CD4-positive, alpha-beta T cell (primary cell): ENCODE measurements at regions not wholly inside any gene's neighbourhood (a gene's known extent, or its start where the extent isn't known, plus 50 kb on each side); places are given as distances from the start of the nearest gene placed in this dataset.

Experiments used
- ATAC-seq: fragments of 200-7000 bp; cut with Tn5 transposase; one replicate; pipeline ENCODE4 v1.10.0; 2022; ENCODE audit warnings: mild to moderate bottlenecking; ENCODE audit not compliant: poor library complexity
- CTCF ChIA-PET: fragments of 350-600 bp; sonication (Branson Sonifier 250); formaldehyde crosslinking; loops from one replicate; lab custom pipeline; 2021; ENCODE audit warnings: antibody characterized with exemption, inconsistent platforms; lab: Charles Lee
- POLR2A ChIA-PET: fragments of 350-600 bp; sonication (Branson Sonifier 250); formaldehyde crosslinking; loops from one replicate; lab custom pipeline; 2021; ENCODE audit warnings: antibody characterized with exemption, inconsistent platforms; lab: Charles Lee
- DNase-seq, 14 experiments: peaks; one replicate each; pipeline ENCODE4 v3.0.0-alpha.2; 2013 to 2020; ENCODE audit warnings: mixed read lengths in 2 of 14
- H3K27ac ChIP-seq, 2 donors: one replicate each; pipeline versions ENCODE4 v1.5.1 to v1.7.0; 2013; ENCODE audit warnings: low read length in 2 of 2, low read depth in 1 of 2, mild to moderate bottlenecking in 1 of 2
- H3K27me3 ChIP-seq, 2 experiments: 1 replicate in 1 of 2; 2 replicates in 1 of 2; pipeline versions ENCODE4 v1.6.1 to v1.7.0; 2013; ENCODE audit warnings: low read length in 2 of 2, control low read depth in 1 of 2, mild to moderate bottlenecking in 1 of 2, moderate library complexity in 1 of 2; ENCODE audit not compliant: insufficient read depth in 2 of 2, control insufficient read depth in 1 of 2
- H3K36me3 ChIP-seq: one replicate; pipeline ENCODE4 v1.6.1; 2013; ENCODE audit warnings: low read length, control low read depth; ENCODE audit not compliant: insufficient read depth
- H3K4me1 ChIP-seq: one replicate; pipeline ENCODE4 v1.6.1; 2013; ENCODE audit warnings: low read length, control low read depth; ENCODE audit not compliant: insufficient read depth
- H3K4me3 ChIP-seq: one replicate; pipeline ENCODE4 v1.5.1; 2013; ENCODE audit warnings: mild to moderate bottlenecking, low read length, moderate library complexity
- H3K9me3 ChIP-seq, 2 experiments: 1 replicate in 1 of 2; 2 replicates in 1 of 2; pipeline versions ENCODE4 v1.6.1 to v1.7.0; 2013; ENCODE audit warnings: low read length in 2 of 2, mild to moderate bottlenecking in 2 of 2, control low read depth in 1 of 2, moderate library complexity in 1 of 2; ENCODE audit not compliant: control insufficient read depth in 1 of 2, insufficient read depth in 1 of 2
- H3K27ac Mint-ChIP-seq: one replicate; pipeline ENCODE4 v1.8.0; 2020; ENCODE audit warnings: mixed read lengths
- H3K27me3 Mint-ChIP-seq: one replicate; pipeline ENCODE4 v1.8.0; 2021; ENCODE audit warnings: mixed read lengths
- H3K36me3 Mint-ChIP-seq: one replicate; pipeline ENCODE4 v1.8.0; 2021; ENCODE audit warnings: low read depth, mixed read lengths
- H3K4me1 Mint-ChIP-seq: one replicate; pipeline ENCODE4 v1.8.0; 2021; ENCODE audit warnings: low read depth, mixed read lengths
- H3K4me3 Mint-ChIP-seq: one replicate; pipeline ENCODE4 v1.8.0; 2020; ENCODE audit warnings: mild to moderate bottlenecking, mixed read lengths
- H3K9me3 Mint-ChIP-seq: one replicate; pipeline ENCODE4 v1.8.0; 2020; ENCODE audit warnings: mixed read lengths
- intact Hi-C, 2 experiments: fragments of 100-400 bp; cut with DNase I in 1 of 2; cut with micrococcal nuclease in 1 of 2; formaldehyde crosslinking; loops; one replicate each; pipeline versions ENCODE4 v1.15.1 to v1.9.0; 2023 to 2025; cut with DNase I, micrococcal nuclease
- TF ChIP-seq, protein P1 (sequence below): fragments of 200-600 bp; IDR thresholded peaks from one replicate; pipeline ENCODE4 v1.8.0; 2022; ENCODE audit warnings: antibody characterized with exemption, mild to moderate bottlenecking

DNA sequence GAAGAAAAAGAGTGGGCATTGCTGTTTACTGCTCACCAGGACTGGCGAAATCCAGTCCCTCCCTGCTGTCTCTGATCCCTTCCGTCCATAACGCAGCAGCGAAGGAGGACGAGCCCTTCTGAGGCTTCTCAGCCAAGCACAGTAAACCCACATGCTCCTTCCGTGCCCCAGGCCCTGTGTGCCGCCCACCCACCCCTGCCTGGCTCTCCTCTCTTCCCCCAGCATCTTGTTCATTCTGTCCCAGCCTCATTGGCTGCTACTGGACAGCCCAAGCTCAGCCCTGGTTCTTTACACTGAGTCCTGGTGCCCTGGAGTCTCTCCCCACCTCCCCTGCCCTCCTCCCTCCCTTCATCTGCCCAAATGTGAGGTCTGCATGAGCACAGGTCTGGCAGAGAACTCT is 559.7 kb downstream of the BRD1 start:
- intact Hi-C loops, result no loop called here
- POLR2A ChIA-PET, result no interaction called here
- peak in 1 of 14 experiments; percentile 5 for DNase-seq

DNA sequence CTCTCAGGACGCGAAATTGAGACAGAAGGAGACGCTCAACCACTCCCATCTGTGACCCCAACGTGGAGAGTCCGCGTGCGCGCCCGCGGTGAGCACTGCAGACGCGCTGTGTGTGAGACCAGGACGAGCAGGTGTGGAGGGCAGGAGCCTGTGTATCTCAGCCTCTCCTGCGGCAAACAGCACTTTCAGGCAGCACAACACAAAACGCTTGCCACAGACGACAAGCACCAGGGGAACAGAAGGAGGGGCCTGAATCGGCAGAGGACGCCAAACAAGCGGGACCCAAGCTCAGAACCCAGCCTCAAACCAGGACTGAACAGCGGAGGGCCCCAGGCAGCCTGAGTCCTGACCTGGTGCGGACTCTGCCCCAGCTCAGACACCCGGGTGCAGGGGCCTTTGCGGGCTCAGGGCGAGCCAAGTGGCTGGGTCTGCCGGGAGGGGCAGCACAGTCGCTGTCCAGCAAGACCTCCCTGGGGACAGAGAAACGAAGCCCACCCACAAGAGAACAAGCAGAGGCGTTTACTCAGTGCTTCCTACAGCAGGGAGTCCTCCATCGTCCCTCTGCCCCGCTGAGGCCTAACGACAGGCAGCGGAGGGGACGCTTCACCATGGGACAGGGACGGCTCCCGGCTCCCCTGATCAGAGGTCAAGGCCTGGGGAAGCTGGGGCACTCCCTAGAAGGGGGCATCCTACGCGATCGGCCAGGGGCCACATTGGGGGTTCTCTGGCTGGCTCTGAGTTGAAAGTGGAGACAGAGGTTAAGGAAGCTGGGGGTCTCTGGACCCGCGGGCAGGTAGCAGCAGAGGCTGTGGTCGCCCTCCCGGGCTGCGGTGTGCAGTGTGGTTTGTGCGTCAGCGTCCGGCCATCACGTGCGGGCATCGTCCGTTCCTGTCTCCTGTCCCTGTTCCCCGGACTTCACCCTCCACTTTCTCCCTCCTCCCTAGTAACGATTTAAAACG is 560.8 kb downstream of the BRD1 start:
- POLR2A ChIA-PET, result no interaction called here
- peak in 1 of 14 experiments; percentile 32 for DNase-seq
- CTCF ChIA-PET, result no interaction called here
- Histone ChIP-seq H3K4me1 (no peaks in the 10 kb centered on the region), H3K9me3 (no peaks in the 10 kb centered on the region), H3K27ac (no peak overlapping the region), H3K27me3 (peaks cover 18 to 19% of the 10 kb centered on the region in 2 experiments), H3K36me3 (no peaks in the 10 kb centered on the region), H3K4me3 (no peak overlapping the region)
- intact Hi-C loops, result no loop called here
- no peaks in the 10 kb centered on the region for H3K36me3 Mint-ChIP-seq
- no peaks in the 10 kb centered on the region for H3K9me3 Mint-ChIP-seq
- H3K4me3 Mint-ChIP-seq, result no peak overlapping the region
- no peaks in the 10 kb centered on the region for H3K4me1 Mint-ChIP-seq
- no peak overlapping the region for H3K27ac Mint-ChIP-seq
- TF ChIP-seq, protein P1, sequence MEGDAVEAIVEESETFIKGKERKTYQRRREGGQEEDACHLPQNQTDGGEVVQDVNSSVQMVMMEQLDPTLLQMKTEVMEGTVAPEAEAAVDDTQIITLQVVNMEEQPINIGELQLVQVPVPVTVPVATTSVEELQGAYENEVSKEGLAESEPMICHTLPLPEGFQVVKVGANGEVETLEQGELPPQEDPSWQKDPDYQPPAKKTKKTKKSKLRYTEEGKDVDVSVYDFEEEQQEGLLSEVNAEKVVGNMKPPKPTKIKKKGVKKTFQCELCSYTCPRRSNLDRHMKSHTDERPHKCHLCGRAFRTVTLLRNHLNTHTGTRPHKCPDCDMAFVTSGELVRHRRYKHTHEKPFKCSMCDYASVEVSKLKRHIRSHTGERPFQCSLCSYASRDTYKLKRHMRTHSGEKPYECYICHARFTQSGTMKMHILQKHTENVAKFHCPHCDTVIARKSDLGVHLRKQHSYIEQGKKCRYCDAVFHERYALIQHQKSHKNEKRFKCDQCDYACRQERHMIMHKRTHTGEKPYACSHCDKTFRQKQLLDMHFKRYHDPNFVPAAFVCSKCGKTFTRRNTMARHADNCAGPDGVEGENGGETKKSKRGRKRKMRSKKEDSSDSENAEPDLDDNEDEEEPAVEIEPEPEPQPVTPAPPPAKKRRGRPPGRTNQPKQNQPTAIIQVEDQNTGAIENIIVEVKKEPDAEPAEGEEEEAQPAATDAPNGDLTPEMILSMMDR, result no peak
- H3K27me3 Mint-ChIP-seq, result peaks cover 52% of the 10 kb centered on the region
- ATAC-seq, result no peak

More for the DNA sequence above, 559.7 kb downstream of the BRD1 start:
- CTCF ChIA-PET, result no interaction called here
- no peak for ATAC-seq
- Mint-ChIP-seq H3K27ac (no peak overlapping the region), H3K36me3 (no peaks in the 10 kb centered on the region), H3K27me3 (peaks cover 61% of the 10 kb centered on the region), H3K9me3 (no peaks in the 10 kb centered on the region), H3K4me1 (no peaks in the 10 kb centered on the region), H3K4me3 (no peak overlapping the region)
- Histone ChIP-seq H3K9me3 (no peaks in the 10 kb centered on the region), H3K27ac (no peak overlapping the region), H3K4me1 (no peaks in the 10 kb centered on the region), H3K36me3 (no peaks in the 10 kb centered on the region), H3K4me3 (no peak overlapping the region), H3K27me3 (peaks cover 18 to 22% of the 10 kb centered on the region in 2 experiments)
- TF ChIP-seq, protein P1, result no peak

DNA sequence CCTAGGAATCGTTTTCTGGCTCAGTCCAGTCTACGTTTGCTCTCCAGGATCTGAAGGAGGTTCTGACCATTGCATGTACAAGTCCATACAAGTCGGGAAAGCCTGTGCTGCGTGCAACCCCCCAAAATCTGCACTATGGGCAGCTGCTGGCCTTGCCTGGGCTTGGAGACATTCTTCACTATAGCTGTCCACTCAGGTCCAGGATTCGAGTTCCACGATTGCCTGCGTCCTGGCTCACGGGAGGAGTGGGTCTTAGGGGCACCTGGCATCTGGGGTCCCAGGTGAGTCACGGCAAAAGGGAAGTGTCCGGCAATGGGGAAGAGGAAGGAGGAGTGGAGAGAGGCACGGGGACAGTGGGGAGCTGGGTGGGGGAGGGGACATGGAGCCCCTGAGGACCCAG is 563.0 kb downstream of the BRD1 start:
- no peaks in the 10 kb centered on the region for H3K36me3 Mint-ChIP-seq
- CTCF ChIA-PET, result no interaction called here
- Histone ChIP-seq H3K9me3 (no peaks in the 10 kb centered on the region), H3K27ac (no peak overlapping the region), H3K4me3 (no peak overlapping the region), H3K27me3 (peaks cover 4 to 8% of the 10 kb centered on the region in 2 experiments), H3K4me1 (no peaks in the 10 kb centered on the region), H3K36me3 (no peaks in the 10 kb centered on the region)
- H3K27ac Mint-ChIP-seq, result no peak overlapping the region
- H3K27me3 Mint-ChIP-seq, result peaks cover 42% of the 10 kb centered on the region
- H3K4me1 Mint-ChIP-seq, result no peaks in the 10 kb centered on the region
- H3K9me3 Mint-ChIP-seq, result no peaks in the 10 kb centered on the region
- H3K4me3 Mint-ChIP-seq, result no peak overlapping the region
- DNase-seq (no peak), ATAC-seq (no peak)
- intact Hi-C loops, result no loop called here
- POLR2A ChIA-PET, result no interaction called here
- TF ChIP-seq, protein P1, result no peak
